ENCODE measurements at regions not wholly inside any gene's neighbourhood (a gene's known extent, or its start where the extent isn't known, plus 50 kb on each side); places are given as distances from the start of the nearest gene placed in this dataset.

- Histone ChIP-seq H2AFZ (no peak overlapping the region), H3K9me2 (ENCODE audit: insufficient read depth) (no peaks in the 10 kb centered on the region), H3K9me3 (ENCODE audit: low read depth) (no peaks in the 10 kb centered on the region), H4K20me1 (ENCODE audit: insufficient read depth) (no peaks in the 10 kb centered on the region), H3K27me3 (replicated peaks; ENCODE audit: insufficient read depth) (no peaks in the 10 kb centered on the region), H3K9ac (no peak overlapping the region), H3K79me2 (ENCODE audit: insufficient read depth) (no peaks in the 10 kb centered on the region), H3K36me3 (ENCODE audit: low read depth) (no peaks in the 10 kb centered on the region), H3K4me2 (ENCODE audit: unreplicated experiment) (no peak overlapping the region), H3K4me1 (ENCODE audit: insufficient read depth) (peaks cover 20% of the 10 kb centered on the region), H3K4me3 (no peak overlapping the region), H3K27ac (no peak overlapping the region), H3F3A (ENCODE audit: insufficient read depth) (peaks cover 7% of the 10 kb centered on the region; the same call in 1 of the 2 replicates)
- no peak for DNase-seq
- in situ Hi-C loops (cut with MboI): no loop called here
- WGBS, 2 experiments (ENCODE audit: low coverage in 1 of 2, low lambda C conversion rate in 2 of 2, missing lambda C conversion rate in 2 of 2): 92 to 94% methylated on average over 5 of the region's 5 CpGs
- TF ChIP-seq EZH2 (IDR thresholded peaks at IDR 0.05; ENCODE audit: insufficient read depth, poor library complexity, severe bottlenecking): no peak
- no peak for TF ChIP-seq EZH2phosphoT487 (IDR thresholded peaks at IDR 0.05; ENCODE audit: insufficient read depth, low read depth)
Observed at GRCh38 chr7:115474137-115474536, 552.2 kb downstream of the MDFIC start.

GRCh38 chr7:115471891-115472290, 550.0 kb downstream of the MDFIC start:
- 8 to 24% methylated on average over 1 of the region's 1 CpG for WGBS, 2 experiments (ENCODE audit: low coverage in 1 of 2, low lambda C conversion rate in 2 of 2, missing lambda C conversion rate in 2 of 2)
- DNase-seq: peak; percentile 46
- H2AFZ ChIP-seq: peak overlapping the region; percentile 43
- peaks cover 7% of the 10 kb centered on the region; the same call in 1 of the 2 replicates for H3F3A ChIP-seq (ENCODE audit: insufficient read depth)
- no peak overlapping the region for H3K4me3 ChIP-seq
- TF ChIP-seq EZH2 (IDR thresholded peaks at IDR 0.05; ENCODE audit: insufficient read depth, poor library complexity, severe bottlenecking): no peak
- no peak for TF ChIP-seq EZH2phosphoT487 (IDR thresholded peaks at IDR 0.05; ENCODE audit: insufficient read depth, low read depth)
- in situ Hi-C loops (cut with MboI): no loop called here
- no peaks in the 10 kb centered on the region for H3K9me2 ChIP-seq (ENCODE audit: insufficient read depth)
- H3K27ac ChIP-seq: no peak overlapping the region
- no peak overlapping the region for H3K9ac ChIP-seq
- H3K27me3 ChIP-seq (replicated peaks; ENCODE audit: insufficient read depth): no peaks in the 10 kb centered on the region
- no peaks in the 10 kb centered on the region for H4K20me1 ChIP-seq (ENCODE audit: insufficient read depth)
- H3K4me2 ChIP-seq (ENCODE audit: unreplicated experiment): no peak overlapping the region
- no peaks in the 10 kb centered on the region for H3K9me3 ChIP-seq (ENCODE audit: low read depth)
- H3K4me1 ChIP-seq (ENCODE audit: insufficient read depth): peaks cover 8% of the 10 kb centered on the region
- no peaks in the 10 kb centered on the region for H3K79me2 ChIP-seq (ENCODE audit: insufficient read depth)
- H3K36me3 ChIP-seq (ENCODE audit: low read depth): no peaks in the 10 kb centered on the region

GRCh38 chr7:115462301-115463015, 540.6 kb downstream of the MDFIC start:
- DNase-seq: no peak
- no peaks in the 10 kb centered on the region for H3K79me2 ChIP-seq (ENCODE audit: insufficient read depth)
- H3K9ac ChIP-seq: no peak overlapping the region
- no peaks in the 10 kb centered on the region for H3K9me2 ChIP-seq (ENCODE audit: insufficient read depth)
- H3K4me2 ChIP-seq (ENCODE audit: unreplicated experiment): no peak overlapping the region
- no peak overlapping the region for H2AFZ ChIP-seq
- TF ChIP-seq EZH2phosphoT487 (IDR thresholded peaks at IDR 0.05; ENCODE audit: insufficient read depth, low read depth) (no peak), EZH2 (IDR thresholded peaks at IDR 0.05; ENCODE audit: insufficient read depth, poor library complexity, severe bottlenecking) (no peak)
- no peaks in the 10 kb centered on the region for H3F3A ChIP-seq (ENCODE audit: insufficient read depth)
- no peaks in the 10 kb centered on the region for H3K27me3 ChIP-seq (replicated peaks; ENCODE audit: insufficient read depth)
- H3K4me1 ChIP-seq (ENCODE audit: insufficient read depth): no peaks in the 10 kb centered on the region
- no peaks in the 10 kb centered on the region for H4K20me1 ChIP-seq (ENCODE audit: insufficient read depth)
- no peak overlapping the region for H3K4me3 ChIP-seq
- WGBS, 2 experiments (ENCODE audit: low coverage in 1 of 2, low lambda C conversion rate in 2 of 2, missing lambda C conversion rate in 2 of 2): 94 to 96% methylated on average over 3 of the region's 3 CpGs
- H3K36me3 ChIP-seq (ENCODE audit: low read depth): no peaks in the 10 kb centered on the region
- H3K27ac ChIP-seq: no peak overlapping the region
- H3K9me3 ChIP-seq (ENCODE audit: low read depth): no peaks in the 10 kb centered on the region
- in situ Hi-C loops (cut with MboI): no loop called here

- H3K9ac ChIP-seq: no peak overlapping the region
- no peaks in the 10 kb centered on the region for H3K4me1 ChIP-seq (ENCODE audit: insufficient read depth)
- no peaks in the 10 kb centered on the region for H3K79me2 ChIP-seq (ENCODE audit: insufficient read depth)
- 75 to 81% methylated on average over 3 of the region's 3 CpGs for WGBS, 2 experiments (ENCODE audit: low coverage in 1 of 2, low lambda C conversion rate in 2 of 2, missing lambda C conversion rate in 2 of 2)
- no peaks in the 10 kb centered on the region for H3K36me3 ChIP-seq (ENCODE audit: low read depth)
- in situ Hi-C loops (cut with MboI): no loop called here
- no peaks in the 10 kb centered on the region for H3F3A ChIP-seq (ENCODE audit: insufficient read depth)
- H3K9me3 ChIP-seq (ENCODE audit: low read depth): no peaks in the 10 kb centered on the region
- TF ChIP-seq EZH2 (IDR thresholded peaks at IDR 0.05; ENCODE audit: insufficient read depth, poor library complexity, severe bottlenecking): no peak
- TF ChIP-seq EZH2phosphoT487 (IDR thresholded peaks at IDR 0.05; ENCODE audit: insufficient read depth, low read depth): no peak
- no peak overlapping the region for H2AFZ ChIP-seq
- no peaks in the 10 kb centered on the region for H4K20me1 ChIP-seq (ENCODE audit: insufficient read depth)
- no peaks in the 10 kb centered on the region for H3K9me2 ChIP-seq (ENCODE audit: insufficient read depth)
- H3K4me3 ChIP-seq: no peak overlapping the region
- no peak for DNase-seq
- no peaks in the 10 kb centered on the region for H3K27me3 ChIP-seq (replicated peaks; ENCODE audit: insufficient read depth)
- H3K4me2 ChIP-seq (ENCODE audit: unreplicated experiment): no peak overlapping the region
- no peak overlapping the region for H3K27ac ChIP-seq
Observed at GRCh38 chr7:115449689-115450088, 527.8 kb downstream of the MDFIC start.

All from GM23248 (cell line).